MCF 10A (cell line): ENCODE measurements at regions not wholly inside any gene's neighbourhood (a gene's known extent, or its start where the extent isn't known, plus 50 kb on each side); places are given as distances from the start of the nearest gene placed in this dataset.

Experiments used
- BruUV-seq: library from RNA; stranded (reverse); fragments of 400-500 nt; replicated peaks from 2 replicates; lab custom pipeline; 2021; lab: Mats Ljungman, UMichigan
- CTCF ChIA-PET: fragments of 300-600 bp; sonication (Branson Sonifier 250); formaldehyde crosslinking; extraction: SDS; loops from one replicate; lab custom pipeline; 2021; ENCODE audit warnings: antibody characterized with exemption, inconsistent platforms; lab: Yijun Ruan, JAX
- POLR2A ChIA-PET: fragments of 300-600, 350-650 bp; sonication (Branson Sonifier 250); formaldehyde crosslinking; extraction: SDS; loops from one replicate; lab custom pipeline; 2020; ENCODE audit warnings: antibody characterized with exemption, inconsistent platforms; lab: Yijun Ruan, JAX
- DNase-seq: peaks from one replicate; pipeline ENCODE4 v3.0.0-alpha.2; 2018; ENCODE audit not compliant: unreplicated experiment
- H3K27ac Mint-ChIP-seq: one replicate; pipeline ENCODE4 v1.8.0; 2022; ENCODE audit warnings: mild to moderate bottlenecking, low read depth, mixed read lengths; ENCODE audit not compliant: unreplicated experiment
- H3K27me3 Mint-ChIP-seq: one replicate; pipeline ENCODE4 v1.8.0; 2022; ENCODE audit warnings: mixed read lengths; ENCODE audit not compliant: insufficient read depth, unreplicated experiment
- H3K36me3 Mint-ChIP-seq: one replicate; pipeline ENCODE4 v1.8.0; 2022; ENCODE audit warnings: mild to moderate bottlenecking, moderate library complexity, mixed read lengths; ENCODE audit not compliant: insufficient read depth, unreplicated experiment
- H3K4me1 Mint-ChIP-seq: one replicate; pipeline ENCODE4 v1.8.0; 2022; ENCODE audit warnings: mixed read lengths; ENCODE audit not compliant: insufficient read depth, unreplicated experiment
- H3K4me3 Mint-ChIP-seq: one replicate; pipeline ENCODE4 v1.8.0; 2022; ENCODE audit warnings: mild to moderate bottlenecking, moderate library complexity, mixed read lengths; ENCODE audit not compliant: unreplicated experiment
- H3K9me3 Mint-ChIP-seq: one replicate; pipeline ENCODE4 v1.8.0; 2022; ENCODE audit warnings: mixed read lengths; ENCODE audit not compliant: unreplicated experiment
- CTCF ChIP-seq: fragments of 200-600 bp; IDR thresholded peaks from one replicate; pipeline ENCODE4 v1.8.0; 2022; ENCODE audit warnings: antibody characterized with exemption, mild to moderate bottlenecking; ENCODE audit not compliant: unreplicated experiment
- intact Hi-C: fragments of 100-400 bp; cut with micrococcal nuclease; formaldehyde crosslinking; loops from 2 replicates; pipeline ENCODE4 v1.14.1; 2022

DNA sequence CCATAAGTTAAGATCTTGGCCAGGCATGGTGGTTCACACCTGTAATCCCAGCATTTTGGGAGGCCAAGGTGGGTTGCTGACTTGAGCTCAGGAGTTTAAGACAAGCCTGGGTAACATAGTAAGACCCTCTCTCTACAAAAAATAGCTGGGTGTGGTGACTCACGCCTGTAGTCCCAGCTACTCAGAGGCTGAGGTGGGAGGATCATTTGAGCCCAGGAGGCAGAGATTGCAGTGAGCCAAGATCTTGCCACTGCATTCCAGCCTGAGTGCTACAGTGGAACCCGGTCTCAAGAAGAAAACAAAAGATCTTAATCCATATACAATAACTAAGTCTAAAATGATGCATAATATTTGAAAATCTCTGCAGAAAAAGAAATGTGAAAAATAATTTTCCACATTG is 165.5 kb upstream of the NR5A2 start:
- POLR2A ChIA-PET, result interaction anchor here (0.8 to 1.6 kb wide), 2 partner anchors 28 to 414 kb away, joined by 3 read pairs; no protein-coding TSS in a partner anchor
- CTCF ChIA-PET, result interaction anchor here (0.6 kb wide), 1 partner anchor 1594 kb away, joined by 3 read pairs; no protein-coding TSS in a partner anchor
- H3K9me3 Mint-ChIP-seq, result no peaks in the 10 kb centered on the region

GRCh38 chr1:199866210-199866617 is 161.3 kb upstream of the NR5A2 start:
- intact Hi-C loops, result no loop called here
- H3K4me1 Mint-ChIP-seq, result no peaks in the 10 kb centered on the region
- H3K27me3 Mint-ChIP-seq, result no peaks in the 10 kb centered on the region
- no TSS peak for BruUV-seq
- no peaks in the 10 kb centered on the region for H3K36me3 Mint-ChIP-seq
- H3K4me3 Mint-ChIP-seq, result no peak overlapping the region
- no peak for DNase-seq
- CTCF ChIA-PET, result interaction anchor here (0.9 to 1.0 kb wide), 2 partner anchors 108 to 143 kb away, joined by 3 to 4 read pairs; no protein-coding TSS in a partner anchor
- POLR2A ChIA-PET, result no interaction called here
- no peak overlapping the region for H3K27ac Mint-ChIP-seq
- TF ChIP-seq CTCF, result no peak
- H3K9me3 Mint-ChIP-seq, result no peaks in the 10 kb centered on the region

More for the DNA sequence above, 165.5 kb upstream of the NR5A2 start:
- peaks cover 10% of the 10 kb centered on the region for H3K4me1 Mint-ChIP-seq
- BruUV-seq, result no TSS peak
- H3K27me3 Mint-ChIP-seq, result no peaks in the 10 kb centered on the region
- no peak overlapping the region for H3K27ac Mint-ChIP-seq
- peak; percentile 14 for DNase-seq
- H3K36me3 Mint-ChIP-seq, result no peaks in the 10 kb centered on the region
- no peak overlapping the region for H3K4me3 Mint-ChIP-seq
- TF ChIP-seq CTCF, result no peak
- intact Hi-C loops, result no loop called here

DNA sequence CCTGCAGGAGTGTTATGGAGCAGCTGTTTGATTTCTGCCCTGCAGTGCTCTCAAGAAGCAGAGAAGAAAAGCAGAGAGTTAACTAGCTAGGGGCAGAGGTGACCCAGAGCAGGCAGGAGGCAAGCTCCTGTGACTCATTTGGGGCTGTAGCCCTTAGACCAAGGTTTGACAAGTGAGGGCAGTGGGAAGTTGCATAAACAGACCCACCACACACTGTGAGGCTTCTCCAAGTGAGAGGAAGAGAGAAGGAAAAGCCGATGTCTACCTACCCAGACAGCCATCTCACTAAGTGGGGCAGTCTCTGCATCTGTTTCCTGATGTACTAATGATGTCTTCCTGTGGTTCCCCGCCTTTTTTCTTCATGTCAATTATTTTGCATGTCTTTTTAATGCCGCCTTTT is 159.9 kb upstream of the NR5A2 start:
- H3K27me3 Mint-ChIP-seq, result no peaks in the 10 kb centered on the region
- H3K4me3 Mint-ChIP-seq, result no peak overlapping the region
- TF ChIP-seq CTCF, result no peak
- BruUV-seq, result no TSS peak
- no peaks in the 10 kb centered on the region for H3K36me3 Mint-ChIP-seq
- peak; percentile 25 for DNase-seq
- intact Hi-C loops, result no loop called here
- H3K27ac Mint-ChIP-seq, result no peak overlapping the region
- no peaks in the 10 kb centered on the region for H3K4me1 Mint-ChIP-seq
- POLR2A ChIA-PET, result interaction anchor here (0.6 kb wide), 1 partner anchor 294 kb away, joined by 3 read pairs; no protein-coding TSS in a partner anchor
- CTCF ChIA-PET, result interaction anchor here (0.6 to 0.9 kb wide), 4 partner anchors 32 to 575 kb away, joined by 3 to 4 read pairs (median 3); no protein-coding TSS in a partner anchor
- no peaks in the 10 kb centered on the region for H3K9me3 Mint-ChIP-seq

GRCh38 chr1:199868777-199869176 is 158.7 kb upstream of the NR5A2 start:
- H3K36me3 Mint-ChIP-seq, result no peaks in the 10 kb centered on the region
- TF ChIP-seq CTCF, result no peak
- no peak overlapping the region for H3K27ac Mint-ChIP-seq
- no peaks in the 10 kb centered on the region for H3K4me1 Mint-ChIP-seq
- H3K9me3 Mint-ChIP-seq, result no peaks in the 10 kb centered on the region
- no peaks in the 10 kb centered on the region for H3K27me3 Mint-ChIP-seq
- no TSS peak for BruUV-seq
- CTCF ChIA-PET, result interaction anchor here (0.6 kb wide), 1 partner anchor 438 kb away, joined by 3 read pairs; no protein-coding TSS in a partner anchor
- DNase-seq, result no peak
- no peak overlapping the region for H3K4me3 Mint-ChIP-seq
- POLR2A ChIA-PET, result no interaction called here
- intact Hi-C loops, result no loop called here
